Germinal center (tissue), 1 donor: ENCODE measurements at regions not wholly inside any gene's neighbourhood (a gene's known extent, or its start where the extent isn't known, plus 50 kb on each side); places are given as distances from the start of the nearest gene placed in this dataset.

ENCODE experiments used
- DNase-seq: peaks from one replicate; pipeline ENCODE4 v3.0.0; 2012; ENCODE audit warnings: mixed read lengths, low spot score

DNA sequence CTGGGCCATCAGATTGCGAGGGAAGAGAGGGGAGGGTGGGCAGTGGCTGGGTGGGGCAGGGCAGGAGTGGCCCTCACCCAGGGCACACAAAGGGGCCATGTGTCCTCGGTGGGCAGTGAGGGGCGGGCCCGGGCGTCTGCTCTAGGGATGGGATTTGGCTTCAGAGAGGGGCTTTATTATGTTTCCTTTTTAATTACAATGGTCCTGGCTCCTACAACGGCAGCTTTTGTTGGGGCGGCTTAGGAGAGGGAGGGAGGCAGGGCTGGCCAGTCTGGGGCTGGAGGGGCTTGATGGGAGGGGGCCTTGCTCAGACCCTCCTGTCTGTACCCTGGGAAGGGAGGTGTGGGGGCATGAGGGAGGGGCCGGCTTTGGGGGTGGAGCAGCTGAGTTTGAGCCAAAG, 102.8 kb upstream of the WNT4 start:
- DNase-seq: no peak

DNA sequence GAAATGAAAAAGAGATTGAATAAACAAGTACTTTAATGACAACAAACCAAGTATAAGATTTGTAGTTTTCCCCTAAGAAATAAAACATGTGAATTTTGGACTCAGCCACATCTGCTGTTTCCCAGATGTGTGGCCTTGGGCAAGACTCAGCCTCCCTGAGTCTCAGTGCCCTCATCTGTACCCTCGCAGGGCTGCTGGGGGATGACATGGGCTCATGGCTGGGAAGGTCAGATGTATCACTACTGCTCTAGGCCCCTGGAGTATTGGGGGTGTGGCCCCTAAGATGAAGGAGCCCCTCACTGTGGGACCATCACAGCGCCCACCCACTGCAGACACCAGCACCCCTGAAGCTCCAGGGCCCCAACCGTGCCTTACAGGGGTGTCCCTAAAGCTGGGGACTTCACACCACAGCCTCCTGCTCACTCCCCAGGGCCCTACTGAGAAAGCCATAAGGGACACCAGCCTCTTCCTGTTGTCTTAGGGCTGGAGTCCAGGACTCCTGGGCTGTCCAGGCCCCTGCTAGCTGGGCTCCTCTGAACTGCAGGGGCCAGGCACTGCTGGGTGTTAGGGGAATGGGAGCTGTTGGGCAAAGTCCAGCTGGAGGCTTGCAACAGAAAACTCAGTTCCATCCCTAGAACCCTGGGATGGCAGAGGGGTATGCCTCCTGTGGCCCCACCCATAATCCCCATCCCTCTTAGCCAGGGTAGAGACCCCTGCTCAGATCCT, 104.0 kb upstream of the WNT4 start:
- DNase-seq: no peak

DNA sequence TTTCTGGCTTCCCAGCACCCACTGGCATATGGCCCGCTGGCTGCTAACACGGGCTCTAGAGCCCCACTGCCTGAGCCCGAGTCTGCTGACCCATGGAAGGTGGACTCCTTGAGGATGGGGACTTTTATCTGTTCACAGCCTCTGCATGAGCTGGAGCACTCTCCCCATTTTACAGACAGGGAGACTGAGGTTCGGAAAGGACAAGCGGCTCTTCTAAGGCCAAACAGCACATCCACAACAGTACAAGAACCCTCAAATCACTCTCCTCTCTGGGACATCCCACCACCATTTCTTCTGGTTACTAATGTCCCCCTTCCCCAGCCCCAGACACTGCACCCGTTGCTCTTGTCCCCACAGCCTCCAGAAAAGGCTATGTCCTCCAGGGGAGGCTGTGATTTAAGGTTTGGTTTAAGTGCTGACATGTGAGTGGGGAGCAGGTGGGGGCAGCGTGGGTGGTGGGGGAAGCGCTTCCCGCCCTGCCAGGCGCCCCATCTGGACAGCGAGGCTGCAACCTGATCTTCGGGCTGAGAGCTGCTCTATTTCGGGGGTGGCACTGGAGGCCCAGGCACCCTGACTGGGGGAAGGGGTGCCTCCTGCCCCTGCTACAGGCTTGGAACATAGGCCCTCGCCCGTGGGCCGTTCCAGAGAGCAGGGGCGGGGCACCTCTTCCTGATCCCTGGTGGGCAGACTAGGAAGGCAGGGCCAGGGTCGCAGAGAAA, 104.8 kb upstream of the WNT4 start:
- DNase-seq: no peak

DNA sequence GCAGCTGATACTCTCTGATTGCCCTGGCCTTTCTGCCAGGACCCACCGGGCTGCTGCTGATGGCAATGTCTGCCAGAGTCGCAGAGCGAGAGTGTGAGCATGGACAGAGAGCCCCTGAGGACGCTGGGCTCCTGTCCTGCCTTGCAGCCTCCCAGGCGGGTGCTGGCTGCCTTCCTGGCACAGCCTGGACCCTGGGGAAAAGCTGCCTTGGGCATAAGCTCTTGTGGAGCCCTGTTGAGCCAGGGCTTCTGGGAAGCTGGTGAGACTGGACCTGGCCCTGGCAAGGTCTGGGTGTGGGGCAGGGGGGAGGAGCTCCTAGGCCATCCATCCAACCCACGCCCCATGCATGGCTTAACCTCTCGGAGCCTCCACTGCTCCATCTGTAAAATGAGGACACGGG, 105.8 kb upstream of the WNT4 start:
- DNase-seq: no peak

DNA sequence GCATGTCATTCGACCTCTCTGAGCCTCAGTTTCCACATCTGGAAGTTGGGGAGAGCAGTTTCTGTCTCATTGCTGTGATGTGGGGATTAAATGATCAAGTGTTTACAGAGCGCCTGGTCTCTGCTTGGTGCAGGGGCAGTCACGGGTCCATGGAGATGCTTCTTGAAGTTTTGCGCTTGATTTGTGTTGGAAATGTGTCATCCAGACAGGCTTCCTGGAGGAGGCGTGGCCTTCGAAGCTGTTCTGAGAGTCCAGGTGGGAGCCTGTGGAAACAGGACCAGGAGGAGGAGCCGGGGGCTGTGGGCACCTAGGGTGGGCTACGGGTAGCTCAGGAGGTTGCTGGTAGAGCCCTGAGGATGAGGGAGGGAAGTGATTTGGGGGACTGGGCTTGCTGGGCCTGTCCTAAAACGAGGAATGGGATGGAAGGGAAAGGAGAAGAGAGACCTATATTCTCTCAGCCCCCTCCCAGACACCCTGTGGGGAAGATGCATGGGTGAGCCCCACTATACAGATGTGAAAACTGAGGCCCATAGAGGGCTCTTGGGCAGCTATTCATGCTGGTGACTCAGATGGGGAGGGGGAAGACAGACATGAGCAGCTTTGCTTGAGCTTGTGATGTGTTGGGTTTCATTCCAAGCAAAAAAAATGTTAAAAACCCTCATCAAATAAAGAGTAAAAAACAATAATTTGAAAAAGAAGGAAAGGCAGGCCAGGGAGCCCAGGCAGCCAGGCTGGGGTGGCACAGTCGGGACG, 107.2 kb upstream of the WNT4 start:
- no peak for DNase-seq

DNA sequence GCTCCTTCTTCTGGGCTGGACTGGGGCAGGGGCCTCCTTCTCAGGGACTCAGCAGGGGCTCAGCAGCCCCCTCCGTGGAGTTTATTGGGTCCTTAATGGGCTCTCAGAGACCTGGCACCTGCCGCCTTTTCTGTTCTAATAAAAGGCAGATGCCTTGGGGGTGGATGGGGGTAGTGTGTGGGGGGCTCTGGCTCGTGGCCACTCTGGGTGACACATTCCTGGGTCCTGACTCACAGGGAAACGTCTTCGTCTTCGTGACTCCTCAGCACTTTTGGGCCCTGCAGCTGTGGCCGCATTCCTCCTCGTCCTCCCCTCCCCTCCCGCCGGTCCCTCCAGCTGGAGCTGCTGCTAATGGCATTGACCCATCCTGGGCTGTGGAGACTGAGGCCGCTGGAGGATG, 107.8 kb upstream of the WNT4 start:
- DNase-seq: no peak

DNA sequence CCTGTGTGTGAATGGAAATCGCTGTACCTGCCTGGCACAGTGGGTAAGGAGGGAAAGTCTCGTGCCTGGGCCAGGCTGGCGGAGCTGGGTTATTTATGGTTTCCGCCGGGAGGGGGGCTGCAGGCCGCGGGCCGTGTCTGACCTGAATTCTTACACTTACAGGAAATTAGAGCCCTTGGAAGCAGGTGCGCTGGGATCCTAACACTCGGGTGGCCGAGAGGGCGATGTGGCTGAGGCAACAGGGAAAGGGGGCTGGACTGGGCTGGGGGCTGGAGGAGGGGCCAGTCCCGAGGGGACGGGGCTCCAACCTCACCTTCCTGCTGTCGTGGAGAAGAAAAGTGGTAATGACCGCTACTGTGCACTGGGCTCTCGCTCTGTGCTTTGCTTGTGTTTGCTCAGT, 109.4 kb upstream of the WNT4 start:
- no peak for DNase-seq

DNA sequence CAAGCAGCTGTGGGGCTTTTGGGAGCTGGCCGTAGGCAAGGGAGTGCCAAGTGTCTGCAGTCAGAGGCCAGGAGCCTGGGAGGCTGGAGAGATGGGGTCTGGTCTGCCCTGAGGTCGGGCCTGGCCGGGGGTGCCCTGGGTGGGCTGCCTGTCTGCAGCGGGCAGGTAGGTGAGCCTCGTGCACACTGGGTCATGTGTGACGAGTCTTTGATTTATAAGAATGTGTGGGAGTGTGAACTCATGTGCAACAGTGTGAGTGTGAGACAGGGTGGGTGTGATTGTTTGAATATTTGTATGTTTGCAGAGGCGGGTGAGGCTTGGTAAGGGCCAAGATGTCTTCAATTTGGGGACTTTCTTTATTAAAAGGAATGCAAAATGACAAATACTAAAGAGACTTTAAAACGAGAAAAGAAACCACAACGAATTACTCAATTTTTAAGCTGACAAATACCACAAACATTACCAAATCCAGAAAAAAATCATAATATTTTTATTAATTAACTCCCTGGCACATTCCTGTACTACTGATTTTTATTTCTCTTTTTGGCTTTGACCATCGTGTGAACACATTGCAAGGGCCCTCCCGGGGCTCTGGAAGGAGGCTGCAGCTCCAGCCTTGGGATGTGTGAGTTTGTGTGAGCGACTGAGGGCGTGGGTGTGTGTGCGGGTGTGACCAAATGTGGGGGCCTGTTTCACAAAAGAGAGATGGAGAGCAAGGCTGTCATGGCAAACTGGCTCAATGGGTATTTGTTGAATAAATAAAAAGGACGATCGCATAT, 110.3 kb upstream of the WNT4 start:
- DNase-seq: no peak

DNA sequence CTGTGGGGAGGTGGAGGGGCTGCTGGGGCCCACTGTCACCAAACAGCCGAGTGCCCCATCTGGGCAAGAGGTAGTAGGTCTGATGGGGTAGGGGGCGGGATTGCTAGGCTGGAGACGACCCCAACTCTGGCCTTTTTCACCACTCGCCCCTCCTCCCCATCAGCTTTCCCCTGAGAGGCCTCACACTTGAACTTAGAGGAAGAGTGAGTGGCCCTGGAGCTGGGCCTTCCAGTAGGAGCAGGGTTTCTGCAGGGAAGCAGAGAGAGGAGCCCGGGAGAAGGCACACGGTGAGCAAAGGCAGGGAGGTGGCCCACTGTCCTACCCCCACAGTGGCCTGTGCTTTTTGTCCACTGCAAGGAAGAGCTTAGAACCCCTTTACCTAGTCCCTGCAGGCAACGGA, 111.9 kb upstream of the WNT4 start:
- no peak for DNase-seq

DNA sequence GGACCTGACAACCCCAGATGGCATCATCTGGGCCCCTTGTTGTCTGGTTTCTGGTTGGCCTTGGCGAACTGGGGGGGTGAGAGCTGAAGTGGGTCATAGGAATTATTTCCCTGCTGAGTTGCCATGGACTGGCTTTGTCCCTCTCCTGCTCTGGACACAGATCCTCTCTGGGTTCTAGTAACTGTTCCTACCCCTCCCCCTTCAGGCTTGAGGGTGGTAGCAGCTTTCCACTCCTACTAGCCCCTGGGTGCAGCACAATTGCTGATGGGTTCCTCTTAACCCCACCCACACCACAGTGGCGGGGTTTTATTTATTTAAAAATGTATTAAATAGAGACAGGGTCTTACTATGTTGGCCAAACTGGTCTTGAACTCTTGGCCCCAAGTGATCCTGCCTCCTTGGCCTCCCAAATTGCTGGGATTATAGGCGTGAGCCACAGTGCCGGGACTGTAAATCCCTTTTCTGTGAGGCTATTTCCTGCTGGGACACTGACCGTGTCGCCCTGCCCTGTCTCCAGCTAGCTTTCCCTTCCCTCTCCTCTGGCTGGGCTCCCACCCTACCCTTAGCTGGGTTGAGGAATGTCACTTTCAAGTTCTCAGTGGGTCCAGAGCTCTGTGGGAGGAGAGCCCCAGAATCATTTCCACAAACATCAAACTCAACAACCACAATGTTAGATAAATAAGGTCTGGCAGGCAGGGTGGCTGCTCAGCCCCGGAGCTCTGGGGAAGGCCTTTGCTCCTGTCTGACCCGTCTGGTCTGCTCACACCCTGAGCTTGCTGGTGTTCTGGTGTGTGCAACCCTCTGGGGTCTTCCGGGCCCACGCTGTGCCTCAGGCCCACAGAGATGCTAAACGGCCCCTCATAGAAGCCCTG, 112.7 kb upstream of the WNT4 start:
- DNase-seq: no peak

DNA sequence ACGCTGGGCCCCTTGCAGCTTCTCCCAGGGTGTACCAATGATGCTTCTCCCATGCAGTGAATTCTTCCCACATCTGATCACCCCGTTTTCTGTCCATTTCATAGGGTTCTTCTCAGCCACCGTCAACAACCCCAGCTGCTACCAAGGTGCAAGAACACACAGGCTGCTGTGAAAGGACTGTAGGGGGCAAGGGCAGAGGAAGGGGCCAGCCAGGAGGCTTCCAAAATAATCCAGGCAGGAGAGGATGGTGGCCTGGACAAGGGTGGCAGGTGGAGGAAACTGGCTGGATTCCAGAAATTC, 113.3 kb upstream of the WNT4 start:
- no peak for DNase-seq

DNA sequence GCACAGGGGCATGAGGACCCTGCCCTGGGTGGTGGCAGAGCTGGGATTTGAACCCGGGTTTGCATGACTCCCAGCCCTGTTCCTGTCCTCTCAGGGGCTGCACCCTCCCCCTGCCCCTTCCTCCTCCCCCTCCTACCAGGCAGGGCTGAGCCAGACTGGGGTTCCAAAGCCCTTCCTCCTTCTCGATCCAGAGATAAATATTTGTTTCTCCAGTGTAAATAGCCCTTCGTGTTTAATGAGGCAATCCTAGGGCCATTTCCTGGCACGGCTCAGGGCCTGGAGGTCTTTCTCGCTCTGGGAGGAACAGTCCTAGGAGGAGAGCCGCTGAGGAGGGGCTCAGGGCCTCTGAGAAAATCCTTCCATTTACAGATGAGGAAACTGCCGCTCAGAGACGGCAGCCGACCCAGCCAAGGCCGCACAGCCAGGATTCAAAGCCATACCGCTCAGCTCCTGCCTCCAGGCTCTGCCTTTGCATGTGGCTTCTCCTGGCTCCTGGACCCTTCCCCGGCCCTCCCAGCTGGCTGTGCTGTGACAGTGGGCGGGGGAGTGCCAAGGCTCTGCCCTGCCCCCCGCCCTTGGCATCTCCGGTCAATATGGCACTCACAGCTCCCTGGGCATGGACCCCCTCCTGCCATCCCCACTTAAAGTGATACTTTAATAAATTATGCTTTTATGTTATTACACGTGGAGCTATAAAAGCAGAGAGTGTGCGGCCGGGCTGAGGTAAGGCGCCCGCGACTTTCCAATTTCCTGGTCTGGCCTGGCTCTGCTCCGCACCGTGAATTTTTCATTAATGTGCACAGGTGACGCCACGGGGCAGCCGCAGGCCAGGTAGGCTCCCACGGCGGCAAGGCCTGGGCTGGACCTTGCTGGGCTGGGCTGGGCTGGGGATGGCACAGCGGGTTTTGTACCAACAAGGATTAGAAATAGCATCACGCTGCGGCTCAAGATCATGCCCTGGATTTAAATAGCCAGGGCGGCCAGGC, 114.7 kb upstream of the WNT4 start:
- no peak for DNase-seq

DNA sequence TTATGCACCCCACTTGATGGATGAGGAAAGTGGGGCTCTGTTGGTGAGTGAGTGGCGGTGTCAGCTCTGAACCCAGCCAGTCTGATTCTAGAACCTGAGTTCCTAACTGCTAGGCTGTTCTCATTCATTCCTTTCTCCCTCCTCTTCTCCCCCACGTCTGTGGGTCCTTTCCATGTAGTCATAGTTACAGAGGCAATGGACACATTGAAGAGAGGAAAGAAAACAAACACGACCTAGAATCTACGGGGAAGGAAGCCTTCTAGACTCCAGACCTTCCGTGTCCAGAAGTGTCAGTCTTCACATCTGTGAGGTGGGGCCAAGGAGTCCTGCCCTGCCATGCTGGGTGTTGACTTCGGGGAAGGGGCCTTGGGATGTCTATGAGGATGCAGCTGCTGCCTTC, 115.8 kb upstream of the WNT4 start:
- DNase-seq: no peak

DNA sequence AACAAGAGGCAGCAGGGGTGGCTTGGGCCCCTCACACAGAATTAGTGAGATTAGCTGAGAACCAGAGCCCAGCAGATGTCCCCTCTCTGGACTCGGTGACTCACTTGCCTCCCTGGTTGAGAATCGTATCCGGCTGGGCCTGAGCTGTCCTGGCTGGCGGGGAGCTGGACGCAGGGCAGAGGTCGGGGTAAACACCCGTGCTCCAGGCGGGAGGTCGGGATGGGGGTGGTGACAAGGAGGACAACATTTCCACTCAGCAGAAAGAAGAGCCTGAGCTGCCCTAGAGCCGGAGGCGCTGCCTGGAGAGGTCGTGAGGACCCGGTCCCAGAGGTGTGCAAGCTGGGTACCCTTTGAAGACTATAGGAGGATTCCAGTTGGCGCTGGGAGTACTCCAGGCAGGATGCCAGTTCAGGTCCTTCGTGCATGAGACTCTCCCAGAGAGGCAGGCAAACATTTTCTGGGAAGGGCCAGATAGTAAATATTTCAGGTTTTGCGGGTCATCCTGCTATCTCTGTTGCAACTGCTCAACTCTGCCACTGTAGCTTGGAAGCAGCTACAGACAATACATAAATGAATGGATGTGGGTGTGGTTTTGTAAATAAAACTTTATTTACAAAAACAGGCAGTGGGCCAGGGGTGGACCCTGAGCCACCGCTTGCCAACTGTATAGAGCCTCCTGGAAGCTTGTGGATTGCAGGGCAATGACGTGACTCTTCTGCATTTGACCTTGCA, 116.8 kb upstream of the WNT4 start:
- no peak for DNase-seq

DNA sequence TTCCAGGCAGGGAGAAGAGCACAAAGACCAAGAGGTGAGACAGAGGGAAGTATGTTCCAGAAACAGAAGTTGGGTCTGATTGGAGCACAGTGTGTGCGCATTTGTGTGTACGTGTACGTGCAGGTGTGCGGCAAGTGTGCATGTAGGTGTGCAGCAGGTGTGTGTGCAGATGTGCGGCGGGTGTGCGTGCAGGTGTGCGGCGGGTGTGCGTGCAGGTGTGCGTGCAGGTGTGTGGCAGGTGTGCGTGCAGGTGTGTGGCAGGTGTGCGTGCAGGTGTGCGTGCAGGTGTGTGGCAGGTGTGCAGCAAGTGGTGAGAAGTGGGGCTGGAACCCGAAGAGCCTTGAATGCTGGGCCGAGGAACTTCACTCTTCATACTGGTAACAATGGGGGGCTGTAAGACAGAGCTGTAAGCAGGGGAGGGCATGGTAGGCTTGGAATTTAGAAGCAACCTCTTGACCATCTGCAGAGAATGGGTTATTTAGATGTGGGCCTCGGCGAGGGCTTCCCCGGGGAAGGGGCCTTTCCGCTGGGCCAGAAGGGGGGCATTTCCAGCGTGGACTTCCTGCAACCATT, 118.0 kb upstream of the WNT4 start:
- DNase-seq: no peak

DNA sequence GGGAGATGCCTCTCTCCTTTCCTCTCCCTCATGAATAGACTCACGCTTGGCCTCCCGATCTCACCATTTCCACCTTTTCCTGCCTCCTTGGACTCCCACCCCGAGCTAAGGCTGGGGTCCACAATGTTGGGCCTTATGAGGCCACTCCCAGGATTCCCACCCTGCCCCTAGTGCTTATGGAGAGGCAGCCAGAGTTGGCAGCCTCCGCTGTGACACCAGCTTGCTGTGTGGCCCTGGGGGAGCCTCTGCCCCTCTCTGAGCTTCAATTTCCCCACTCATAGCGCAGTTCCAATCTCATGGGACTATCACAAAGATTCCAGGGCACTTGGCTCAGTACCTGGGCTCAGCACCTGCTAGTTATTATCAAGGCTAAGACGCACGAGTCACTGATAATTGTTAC, 118.7 kb upstream of the WNT4 start:
- no peak for DNase-seq

DNA sequence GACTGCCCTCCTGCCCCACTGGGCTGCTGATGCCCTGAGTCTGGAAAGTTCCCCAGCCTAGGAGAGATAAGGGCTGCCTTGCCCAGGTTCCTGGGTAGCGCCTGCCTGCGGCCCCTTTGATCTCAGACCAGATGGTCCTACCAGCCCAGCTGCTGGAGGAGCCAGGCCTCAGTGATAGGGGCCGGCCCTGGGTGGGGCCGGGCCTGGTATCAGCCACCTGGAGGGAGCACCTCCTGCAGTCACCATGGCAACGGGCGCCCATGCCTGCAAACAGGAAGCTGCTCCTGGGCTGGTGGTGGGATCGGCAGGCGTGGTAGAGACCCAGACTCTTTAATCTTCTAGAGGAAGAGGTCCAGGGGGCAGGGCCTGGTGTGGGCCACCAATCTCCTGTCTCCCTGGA, 119.7 kb upstream of the WNT4 start:
- no peak for DNase-seq

DNA sequence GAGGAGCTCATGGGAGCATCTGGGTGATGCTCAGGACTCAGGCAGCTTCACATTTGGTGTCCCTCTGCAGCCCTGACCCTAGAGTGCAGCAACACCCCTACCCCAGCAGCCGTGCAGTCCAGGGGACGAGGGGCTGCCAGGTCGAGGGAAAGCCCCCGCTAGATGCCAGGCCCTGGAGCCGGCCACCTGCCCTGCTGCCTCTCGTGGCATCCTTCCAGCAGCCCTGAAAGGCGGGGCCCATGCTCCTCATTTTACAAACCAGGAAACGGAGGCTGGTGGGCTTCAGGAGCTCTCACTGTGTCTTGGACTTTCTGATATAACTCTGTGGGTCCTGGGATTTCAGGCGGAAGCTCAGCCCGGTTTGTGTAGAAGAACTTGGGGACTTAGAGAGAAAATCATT, 120.5 kb upstream of the WNT4 start:
- DNase-seq: no peak
